Trophoblast cell (in vitro differentiated cells and primary cell): ENCODE measurements at regions not wholly inside any gene's neighbourhood (a gene's known extent, or its start where the extent isn't known, plus 50 kb on each side); places are given as distances from the start of the nearest gene placed in this dataset.

Source experiments
- DNase-seq, 2 donors: peaks; one replicate each; pipeline ENCODE4 v3.0.0-alpha.2; 2016
- H2AFZ ChIP-seq: 2 replicates; pipeline ENCODE4 v1.6.1; 2013; ENCODE audit warnings: low read length, moderate library complexity, mild to moderate bottlenecking; ENCODE audit not compliant: insufficient read depth, poor library complexity
- H2AK5ac ChIP-seq: 2 replicates; pipeline ENCODE4 v1.6.1; 2013; ENCODE audit warnings: mild to moderate bottlenecking, low read length
- H2BK120ac ChIP-seq: 2 replicates; pipeline ENCODE4 v1.6.1; 2013; ENCODE audit warnings: low read length, mild to moderate bottlenecking, moderate library complexity; ENCODE audit not compliant: insufficient read depth, poor library complexity
- H2BK12ac ChIP-seq: 2 replicates; pipeline ENCODE4 v1.6.1; 2013; ENCODE audit warnings: mild to moderate bottlenecking, low read length, moderate library complexity
- H2BK5ac ChIP-seq: 2 replicates; pipeline ENCODE4 v1.6.1; 2013; ENCODE audit warnings: low read length, low read depth, moderate library complexity, mild to moderate bottlenecking; ENCODE audit not compliant: poor library complexity
- H3K14ac ChIP-seq: 2 replicates; pipeline ENCODE4 v1.6.1; 2013; ENCODE audit warnings: mild to moderate bottlenecking, low read length
- H3K18ac ChIP-seq: 2 replicates; pipeline ENCODE4 v1.6.1; 2013; ENCODE audit warnings: mild to moderate bottlenecking, low read length
- H3K23ac ChIP-seq: 2 replicates; pipeline ENCODE4 v1.6.1; 2013; ENCODE audit warnings: low read length
- H3K27ac ChIP-seq: 2 replicates; pipeline ENCODE4 v1.5.1; 2013; ENCODE audit warnings: low read depth, mild to moderate bottlenecking, inconsistent platforms, low read length, moderate library complexity
- H3K27me3 ChIP-seq: 2 replicates; pipeline ENCODE4 v1.6.1; 2013; ENCODE audit warnings: inconsistent platforms, mild to moderate bottlenecking, low read length, moderate library complexity; ENCODE audit not compliant: insufficient read depth
- H3K36me3 ChIP-seq, 2 experiments: 1 replicate in 1 of 2; 2 replicates in 1 of 2; pipeline ENCODE4 v1.6.1; 2013; ENCODE audit warnings: low read length in 2 of 2, mild to moderate bottlenecking in 2 of 2, moderate library complexity in 1 of 2; ENCODE audit not compliant: insufficient read depth in 2 of 2, control insufficient read depth in 1 of 2
- H3K4ac ChIP-seq: 2 replicates; pipeline ENCODE4 v1.6.1; 2013; ENCODE audit warnings: low read depth, mild to moderate bottlenecking, low read length, moderate library complexity
- H3K4me1 ChIP-seq, 2 experiments: 1 replicate in 1 of 2; 2 replicates in 1 of 2; pipeline ENCODE4 v1.6.1; 2013; ENCODE audit warnings: low read length in 2 of 2, mild to moderate bottlenecking in 2 of 2, moderate library complexity in 1 of 2; ENCODE audit not compliant: insufficient read depth in 2 of 2, control insufficient read depth in 1 of 2
- H3K4me2 ChIP-seq: 2 replicates; pipeline ENCODE4 v1.6.1; 2013; ENCODE audit warnings: inconsistent platforms, mild to moderate bottlenecking, low read length, moderate library complexity
- H3K4me3 ChIP-seq: 2 replicates; pipeline ENCODE4 v1.5.1; 2013; ENCODE audit warnings: mild to moderate bottlenecking, low read depth, low read length, inconsistent platforms
- H3K79me1 ChIP-seq: one replicate; pipeline ENCODE4 v1.6.1; 2013; ENCODE audit warnings: low read length
- H3K79me2 ChIP-seq: 2 replicates; pipeline ENCODE4 v1.6.1; 2013; ENCODE audit warnings: low read length, mild to moderate bottlenecking; ENCODE audit not compliant: control insufficient read depth, insufficient read depth, poor library complexity
- H3K9ac ChIP-seq: 2 replicates; pipeline ENCODE4 v1.6.1; 2013; ENCODE audit warnings: mild to moderate bottlenecking, low read length
- H3K9me3 ChIP-seq: 2 replicates; pipeline ENCODE4 v1.6.1; 2013; ENCODE audit warnings: low read depth, mild to moderate bottlenecking, control low read depth, inconsistent platforms, low read length; ENCODE audit not compliant: insufficient read depth
- H4K12ac ChIP-seq: 2 replicates; pipeline ENCODE4 v1.6.1; 2013; ENCODE audit warnings: low read depth, mild to moderate bottlenecking, low read length, moderate library complexity
- H4K8ac ChIP-seq: 2 replicates; pipeline ENCODE4 v1.6.1; 2013; ENCODE audit warnings: low read depth, mild to moderate bottlenecking, low read length, moderate library complexity
- H4K91ac ChIP-seq: one replicate; pipeline ENCODE4 v1.6.1; 2013; ENCODE audit warnings: low read depth, mild to moderate bottlenecking, low read length, moderate library complexity
- WGBS: extraction: QIAGEN DNeasy Blood & Tissue Kit; methylation state at CpG from one replicate; pipeline ENCODE4 v1.1.7; 2013; ENCODE audit warnings: missing lambda C conversion rate; ENCODE audit not compliant: insufficient read length, insufficient coverage; ENCODE audit errors: extremely low coverage; 5-methylcytosine and 5-hydroxymethylcytosine counted together

- Histone ChIP-seq H3K27me3 (no peaks in the 10 kb centered on the region), H2AFZ (no peak overlapping the region), H2BK12ac (no peak overlapping the region), H4K91ac (no peak overlapping the region), H3K18ac (no peak overlapping the region), H3K4me1 (peaks cover 0 to 4% of the 10 kb centered on the region in 2 experiments), H3K9me3 (no peaks in the 10 kb centered on the region), H3K27ac (no peak overlapping the region), H2BK5ac (no peak overlapping the region), H4K12ac (no peak overlapping the region), H4K8ac (no peak overlapping the region), H3K14ac (no peak overlapping the region), H2BK120ac (no peak overlapping the region), H3K79me2 (no peaks in the 10 kb centered on the region), H3K9ac (no peak overlapping the region), H3K36me3 (no peaks in the 10 kb centered on the region), H3K4me3 (no peak overlapping the region), H3K79me1 (no peaks in the 10 kb centered on the region), H3K4ac (no peak overlapping the region), H3K23ac (no peak overlapping the region), H3K4me2 (no peak overlapping the region), H2AK5ac (no peak overlapping the region)
- DNase-seq = no peak
- no CpG with 5 or more reads among the region's 5 CpGs for WGBS
Measured at GRCh38 chrX:115896362-115896761, 274.2 kb upstream of the AGTR2 start.

GRCh38 chrX:115897956-115898355 lies 272.6 kb upstream of the AGTR2 start:
- no peak for DNase-seq
- H3K79me2 ChIP-seq = no peaks in the 10 kb centered on the region
- no peak overlapping the region for H3K27ac ChIP-seq
- no peaks in the 10 kb centered on the region for H3K79me1 ChIP-seq
- H3K18ac ChIP-seq = no peak overlapping the region
- H3K27me3 ChIP-seq = no peaks in the 10 kb centered on the region
- H2BK12ac ChIP-seq = no peak overlapping the region
- H4K91ac ChIP-seq = no peak overlapping the region
- H3K9ac ChIP-seq = no peak overlapping the region
- H3K36me3 ChIP-seq = no peaks in the 10 kb centered on the region
- no CpG with 5 or more reads among the region's 8 CpGs for WGBS
- H2BK120ac ChIP-seq = no peak overlapping the region
- H3K23ac ChIP-seq = no peak overlapping the region
- no peak overlapping the region for H2AFZ ChIP-seq
- H2AK5ac ChIP-seq = no peak overlapping the region
- H4K12ac ChIP-seq = no peak overlapping the region
- H3K4me1 ChIP-seq = peaks cover 0 to 4% of the 10 kb centered on the region in 2 experiments
- H3K4me3 ChIP-seq = no peak overlapping the region
- H3K4me2 ChIP-seq = no peak overlapping the region
- H2BK5ac ChIP-seq = no peak overlapping the region
- H4K8ac ChIP-seq = no peak overlapping the region
- no peak overlapping the region for H3K4ac ChIP-seq
- no peaks in the 10 kb centered on the region for H3K9me3 ChIP-seq
- no peak overlapping the region for H3K14ac ChIP-seq

GRCh38 chrX:115898382-115899001 lies 272.1 kb upstream of the AGTR2 start:
- H3K23ac ChIP-seq = no peak overlapping the region
- H3K4me2 ChIP-seq = no peak overlapping the region
- H3K36me3 ChIP-seq = no peaks in the 10 kb centered on the region
- H3K79me2 ChIP-seq = no peaks in the 10 kb centered on the region
- DNase-seq = peak in 1 of 2 donors; percentile 48
- H4K12ac ChIP-seq = no peak overlapping the region
- H4K91ac ChIP-seq = no peak overlapping the region
- no peak overlapping the region for H3K18ac ChIP-seq
- no peak overlapping the region for H3K27ac ChIP-seq
- H2AK5ac ChIP-seq = no peak overlapping the region
- no peak overlapping the region for H3K9ac ChIP-seq
- no peak overlapping the region for H3K14ac ChIP-seq
- no peak overlapping the region for H3K4ac ChIP-seq
- H3K79me1 ChIP-seq = no peaks in the 10 kb centered on the region
- H2BK120ac ChIP-seq = no peak overlapping the region
- H3K4me3 ChIP-seq = no peak overlapping the region
- H3K9me3 ChIP-seq = no peaks in the 10 kb centered on the region
- no peak overlapping the region for H2BK12ac ChIP-seq
- H4K8ac ChIP-seq = no peak overlapping the region
- no CpG with 5 or more reads among the region's 8 CpGs for WGBS
- no peak overlapping the region for H2BK5ac ChIP-seq
- no peaks in the 10 kb centered on the region for H3K27me3 ChIP-seq
- no peaks in the 10 kb centered on the region for H3K4me1 ChIP-seq
- H2AFZ ChIP-seq = no peak overlapping the region

- no peak overlapping the region for H3K18ac ChIP-seq
- H3K9ac ChIP-seq = no peak overlapping the region
- no peak overlapping the region for H2AK5ac ChIP-seq
- no peak overlapping the region for H3K27ac ChIP-seq
- H3K4me1 ChIP-seq = no peaks in the 10 kb centered on the region
- no peaks in the 10 kb centered on the region for H3K79me1 ChIP-seq
- DNase-seq = no peak
- H3K36me3 ChIP-seq = no peaks in the 10 kb centered on the region
- H2AFZ ChIP-seq = no peak overlapping the region
- no peak overlapping the region for H3K23ac ChIP-seq
- no peaks in the 10 kb centered on the region for H3K79me2 ChIP-seq
- H2BK12ac ChIP-seq = no peak overlapping the region
- H3K4me3 ChIP-seq = no peak overlapping the region
- WGBS = no CpG with 5 or more reads among the region's 4 CpGs
- no peak overlapping the region for H4K91ac ChIP-seq
- no peak overlapping the region for H4K12ac ChIP-seq
- H3K4me2 ChIP-seq = no peak overlapping the region
- no peaks in the 10 kb centered on the region for H3K9me3 ChIP-seq
- H2BK5ac ChIP-seq = no peak overlapping the region
- no peak overlapping the region for H3K4ac ChIP-seq
- H3K27me3 ChIP-seq = no peaks in the 10 kb centered on the region
- H3K14ac ChIP-seq = no peak overlapping the region
- H4K8ac ChIP-seq = no peak overlapping the region
- no peak overlapping the region for H2BK120ac ChIP-seq
Measured at GRCh38 chrX:115900425-115900824, 270.1 kb upstream of the AGTR2 start.
